HUES64 (cell line): ENCODE measurements at regions not wholly inside any gene's neighbourhood (a gene's known extent, or its start where the extent isn't known, plus 50 kb on each side); places are given as distances from the start of the nearest gene placed in this dataset.

ENCODE experiments used
- H3K27ac ChIP-seq: 2 replicates; pipeline ENCODE4 v1.7.0; 2013; ENCODE audit warnings: low read depth, low read length, inconsistent platforms
- H3K27me3 ChIP-seq: 2 replicates; pipeline ENCODE4 v1.6.1; 2013; ENCODE audit warnings: mild to moderate bottlenecking, low read length; ENCODE audit not compliant: insufficient read depth
- H3K36me3 ChIP-seq: 2 replicates; pipeline ENCODE4 v1.6.1; 2013; ENCODE audit warnings: mild to moderate bottlenecking, low read length; ENCODE audit not compliant: insufficient read depth
- H3K4me1 ChIP-seq: 2 replicates; pipeline ENCODE4 v1.6.1; 2013; ENCODE audit warnings: mild to moderate bottlenecking, low read length, moderate library complexity; ENCODE audit not compliant: insufficient read depth
- H3K4me3 ChIP-seq: 2 replicates; pipeline ENCODE4 v1.5.1; 2013; ENCODE audit warnings: mild to moderate bottlenecking, low read length, moderate library complexity
- H3K9ac ChIP-seq: 2 replicates; pipeline ENCODE4 v1.6.1; 2013; ENCODE audit warnings: mild to moderate bottlenecking, low read depth, low read length
- H3K9me3 ChIP-seq: 2 replicates; pipeline ENCODE4 v1.6.1; 2013; ENCODE audit warnings: low read depth, low read length; ENCODE audit not compliant: insufficient read depth
- WGBS: fragments of 150-250, 120-280 bp; methylation state at CpG from one replicate; pipeline ENCODE4 v1.1.7; 2013; ENCODE audit warnings: missing lambda C conversion rate; 5-methylcytosine and 5-hydroxymethylcytosine counted together

- Histone ChIP-seq H3K27ac (peak overlapping the region; percentile 61; the same call in 1 of the 2 replicates), H3K36me3 (no peaks in the 10 kb centered on the region), H3K9me3 (peaks cover 18% of the 10 kb centered on the region), H3K27me3 (0 out of 2 replicates have a peak, but pooled peaks cover 10% of the 10 kb centered on the region), H3K4me1 (peaks cover 10% of the 10 kb centered on the region; the same call in 1 of the 2 replicates), H3K9ac (peak overlapping the region; percentile 76), H3K4me3 (peak overlapping the region; percentile 44)
- WGBS, result 2% methylated on average over 82 of the region's 83 CpGs
These were observed 613.4 kb downstream of the MCTP2 start for GRCh38 chr15:94844538-94845389.

GRCh38 chr15:94845390-94845716, 614.0 kb downstream of the MCTP2 start:
- Histone ChIP-seq H3K4me1 (peaks cover 10% of the 10 kb centered on the region; the same call in 1 of the 2 replicates), H3K9ac (peak overlapping the region; percentile 76), H3K27ac (peak overlapping the region; percentile 61; the same call in 1 of the 2 replicates), H3K36me3 (no peaks in the 10 kb centered on the region), H3K4me3 (peak overlapping the region; percentile 44), H3K27me3 (0 out of 2 replicates have a peak, but pooled peaks cover 10% of the 10 kb centered on the region), H3K9me3 (peaks cover 18% of the 10 kb centered on the region)
- WGBS, result 56% methylated on average over 9 of the region's 9 CpGs

DNA sequence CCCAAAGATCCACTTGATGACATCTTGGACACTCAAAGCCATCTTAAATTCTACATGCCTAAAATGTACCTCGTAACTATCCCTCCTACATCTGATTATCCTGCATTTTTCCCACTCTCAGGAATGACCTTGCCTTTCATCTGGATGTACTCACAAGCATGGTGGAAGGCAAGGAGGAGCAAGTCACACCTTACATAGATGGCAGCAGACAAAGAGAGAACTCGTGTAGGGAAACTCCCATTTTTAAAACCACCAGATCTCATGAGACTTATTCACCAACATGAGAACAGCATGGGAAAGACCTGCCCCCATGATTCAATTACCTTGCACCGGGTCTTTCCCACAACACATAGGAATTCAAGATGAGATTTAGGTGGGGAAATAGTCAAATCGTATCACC, 616.0 kb downstream of the MCTP2 start:
- no peak overlapping the region for H3K4me3 ChIP-seq
- 93% methylated on average over 3 of the region's 4 CpGs for WGBS

DNA sequence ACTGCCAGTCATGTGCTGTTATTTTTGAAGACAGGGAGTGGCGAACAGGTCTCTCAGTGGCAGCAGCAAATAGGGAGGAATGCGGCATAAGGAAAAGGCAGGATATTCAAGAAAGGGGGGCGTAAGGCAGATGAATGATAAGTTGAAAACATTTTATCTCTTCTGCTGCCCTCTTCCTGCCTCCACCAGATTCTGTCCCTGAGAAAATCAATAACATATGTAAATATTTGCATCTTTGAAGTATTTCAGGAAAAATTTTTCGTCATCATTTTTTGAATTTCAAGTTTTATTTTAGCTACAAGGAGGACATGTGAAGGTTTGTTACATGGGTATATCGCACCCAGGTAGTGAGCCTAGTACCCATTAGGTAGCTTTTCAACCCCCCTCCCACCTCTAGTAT, 616.7 kb downstream of the MCTP2 start:
- no peak overlapping the region for H3K4me3 ChIP-seq

More for the DNA sequence above, 616.0 kb downstream of the MCTP2 start:
- H3K9ac ChIP-seq, result no peak overlapping the region
- no peaks in the 10 kb centered on the region for H3K36me3 ChIP-seq
- H3K27me3 ChIP-seq, result 0 out of 2 replicates have a peak, but pooled peaks cover 10% of the 10 kb centered on the region
- H3K4me1 ChIP-seq, result peaks cover 10% of the 10 kb centered on the region; the same call in 1 of the 2 replicates
- no peak overlapping the region for H3K27ac ChIP-seq
- H3K9me3 ChIP-seq, result no peaks in the 10 kb centered on the region

GRCh38 chr15:94855018-94855408, 623.7 kb downstream of the MCTP2 start:
- Histone ChIP-seq H3K27me3 (no peaks in the 10 kb centered on the region), H3K9ac (no peak overlapping the region), H3K36me3 (no peaks in the 10 kb centered on the region), H3K4me3 (no peak overlapping the region), H3K27ac (no peak overlapping the region), H3K4me1 (0 out of 2 replicates have a peak, but pooled peaks cover 2% of the 10 kb centered on the region), H3K9me3 (no peaks in the 10 kb centered on the region)
- WGBS, result 96% methylated on average over 3 of the region's 3 CpGs

More for the DNA sequence above, 616.7 kb downstream of the MCTP2 start:
- Histone ChIP-seq H3K9ac (no peak overlapping the region), H3K36me3 (no peaks in the 10 kb centered on the region), H3K27ac (no peak overlapping the region), H3K27me3 (0 out of 2 replicates have a peak, but pooled peaks cover 10% of the 10 kb centered on the region), H3K4me1 (peaks cover 10% of the 10 kb centered on the region; the same call in 1 of the 2 replicates), H3K9me3 (no peaks in the 10 kb centered on the region)
- 94% methylated on average over 4 of the region's 5 CpGs for WGBS

- Histone ChIP-seq H3K9ac (no peak overlapping the region), H3K27ac (no peak overlapping the region), H3K27me3 (no peaks in the 10 kb centered on the region), H3K36me3 (no peaks in the 10 kb centered on the region), H3K4me3 (no peak overlapping the region), H3K4me1 (0 out of 2 replicates have a peak, but pooled peaks cover 2% of the 10 kb centered on the region), H3K9me3 (no peaks in the 10 kb centered on the region)
- 97% methylated on average over 49 of the region's 49 CpGs for WGBS
These were observed 624.3 kb downstream of the MCTP2 start for GRCh38 chr15:94855409-94856266.

DNA sequence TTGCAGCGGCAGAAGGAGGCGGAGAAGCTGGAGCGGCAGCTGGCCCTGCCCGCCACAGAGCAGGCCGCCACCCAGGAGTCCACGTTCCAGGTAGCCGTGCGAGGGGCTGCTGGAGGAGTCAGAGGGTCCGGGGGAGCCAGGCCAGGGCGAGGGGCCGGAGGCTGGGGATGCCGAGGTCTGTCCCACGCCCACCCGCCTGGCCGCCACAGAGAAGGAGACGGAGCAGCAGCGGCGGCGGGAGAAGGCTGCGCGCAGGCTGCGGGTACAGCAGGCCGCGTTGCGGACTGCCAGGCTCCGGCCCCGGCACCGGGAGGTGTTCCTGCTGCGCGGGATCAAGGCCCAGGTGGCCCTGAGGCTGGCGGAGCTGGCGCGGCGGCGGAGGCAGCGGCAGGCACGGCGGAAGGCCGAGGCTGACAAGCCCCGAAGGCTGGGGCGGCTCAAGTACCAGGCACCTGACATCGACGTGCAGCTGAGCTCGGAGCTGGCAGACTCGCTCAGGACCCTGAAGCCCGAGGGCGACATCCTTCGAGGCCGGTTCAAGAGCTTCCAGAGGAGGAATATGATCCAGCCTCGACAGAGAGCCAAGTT, 625.0 kb downstream of the MCTP2 start:
- H3K36me3 ChIP-seq, result no peaks in the 10 kb centered on the region
- H3K4me3 ChIP-seq, result no peak overlapping the region
- H3K9ac ChIP-seq, result no peak overlapping the region
- WGBS, result 95% methylated on average over 50 of the region's 50 CpGs
- H3K9me3 ChIP-seq, result no peaks in the 10 kb centered on the region
- H3K4me1 ChIP-seq, result 0 out of 2 replicates have a peak, but pooled peaks cover 2% of the 10 kb centered on the region
- no peak overlapping the region for H3K27ac ChIP-seq
- no peaks in the 10 kb centered on the region for H3K27me3 ChIP-seq

- H3K27ac ChIP-seq, result no peak overlapping the region
- 86% methylated on average over 4 of the region's 4 CpGs for WGBS
- H3K4me3 ChIP-seq, result no peak overlapping the region
- 0 out of 2 replicates have a peak, but pooled peaks cover 2% of the 10 kb centered on the region for H3K4me1 ChIP-seq
- no peaks in the 10 kb centered on the region for H3K9me3 ChIP-seq
- no peaks in the 10 kb centered on the region for H3K27me3 ChIP-seq
- H3K9ac ChIP-seq, result no peak overlapping the region
- no peaks in the 10 kb centered on the region for H3K36me3 ChIP-seq
These were observed 626.1 kb downstream of the MCTP2 start for GRCh38 chr15:94857466-94857865.

DNA sequence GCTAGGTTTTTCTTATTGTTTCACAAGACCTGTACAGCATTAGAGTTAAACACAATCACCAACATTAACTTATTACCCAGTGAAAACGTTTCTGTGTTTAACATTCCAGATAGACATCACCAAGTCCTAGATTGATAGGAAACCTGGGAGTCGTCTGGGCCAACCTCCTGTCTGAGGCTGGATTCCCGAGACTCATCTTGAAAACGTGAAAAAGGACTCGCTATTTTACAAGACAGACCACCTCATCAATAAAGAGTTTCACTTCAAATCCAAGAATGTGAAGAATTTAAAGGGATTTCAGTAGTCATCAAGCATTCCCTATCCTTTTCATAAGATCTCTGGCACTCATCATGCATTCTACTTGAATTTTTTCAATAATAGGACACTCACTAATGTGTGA, 626.6 kb downstream of the MCTP2 start:
- H3K4me3 ChIP-seq, result no peak overlapping the region
- H3K9me3 ChIP-seq, result no peaks in the 10 kb centered on the region
- H3K27me3 ChIP-seq, result no peaks in the 10 kb centered on the region
- H3K27ac ChIP-seq, result no peak overlapping the region
- 0 out of 2 replicates have a peak, but pooled peaks cover 2% of the 10 kb centered on the region for H3K4me1 ChIP-seq
- H3K36me3 ChIP-seq, result no peaks in the 10 kb centered on the region
- WGBS, result 71% methylated on average over 4 of the region's 5 CpGs
- H3K9ac ChIP-seq, result no peak overlapping the region

DNA sequence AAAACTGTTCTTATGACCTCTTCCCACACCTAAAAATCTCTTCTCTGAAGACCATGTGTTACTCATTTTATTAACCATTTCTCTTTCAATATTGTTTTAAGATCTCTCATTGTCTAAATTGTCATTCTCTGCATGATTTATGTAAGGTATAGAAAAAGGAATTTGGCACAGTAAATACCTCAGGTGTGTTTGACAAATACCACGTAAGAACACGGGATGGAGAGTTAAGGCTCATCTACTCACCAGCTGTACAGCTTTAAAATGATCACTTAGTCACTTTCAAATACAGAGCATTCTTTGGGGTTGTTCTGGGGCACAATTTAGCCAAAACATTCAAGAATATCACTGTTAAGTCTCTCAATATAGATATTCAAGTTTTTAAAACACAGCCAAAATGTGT, 627.1 kb downstream of the MCTP2 start:
- 85% methylated on average over 2 of the region's 2 CpGs for WGBS
- no peak overlapping the region for H3K27ac ChIP-seq

More for the DNA sequence above, 627.1 kb downstream of the MCTP2 start:
- Histone ChIP-seq H3K36me3 (no peaks in the 10 kb centered on the region), H3K4me1 (0 out of 2 replicates have a peak, but pooled peaks cover 2% of the 10 kb centered on the region), H3K9me3 (no peaks in the 10 kb centered on the region), H3K27me3 (no peaks in the 10 kb centered on the region), H3K4me3 (no peak overlapping the region), H3K9ac (no peak overlapping the region)
